ENCODE measurements at regions not wholly inside any gene's neighbourhood (a gene's known extent, or its start where the extent isn't known, plus 50 kb on each side); places are given as distances from the start of the nearest gene placed in this dataset.

DNA sequence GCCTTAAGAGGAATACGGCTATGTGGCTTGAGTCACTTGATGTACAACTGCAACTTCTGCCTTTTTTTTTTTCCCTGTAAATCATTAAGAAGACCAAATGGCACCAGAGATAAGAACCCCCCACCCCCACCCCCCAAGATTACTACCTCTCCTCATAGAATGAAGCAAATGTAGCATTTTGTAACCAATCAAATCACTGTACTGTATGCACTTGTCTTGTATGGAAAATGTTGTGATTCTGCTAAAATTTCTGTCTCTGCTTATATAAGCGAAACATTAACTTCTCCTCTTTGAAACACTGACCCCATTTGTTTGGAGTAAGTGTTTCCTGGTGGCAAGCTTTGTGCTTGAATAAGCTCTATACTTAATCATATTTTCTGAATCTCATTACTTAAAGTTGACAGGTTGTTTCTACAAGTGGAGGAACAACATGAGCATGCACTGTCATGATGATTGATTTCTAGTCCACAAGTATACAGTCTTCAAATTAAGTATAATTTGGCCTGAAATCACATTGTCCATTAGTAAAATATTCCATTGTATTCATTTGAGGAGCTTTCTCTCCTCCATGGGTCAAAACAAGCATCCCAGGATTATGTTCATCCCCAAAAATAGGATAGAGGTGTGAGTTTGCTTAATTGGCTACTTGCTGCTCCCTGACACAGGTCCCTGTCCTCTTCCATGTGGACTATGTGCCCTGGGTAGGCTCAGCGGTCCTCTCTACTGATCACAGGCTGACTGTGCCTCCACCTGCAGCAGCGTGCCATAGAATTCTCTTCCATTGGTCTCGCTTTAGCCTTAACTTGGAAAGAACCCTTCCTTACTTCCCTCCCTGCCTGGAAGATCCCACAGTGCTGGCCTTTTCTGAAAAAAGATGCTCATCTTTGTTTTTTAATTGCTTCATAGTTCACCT lies 104.0 kb upstream of the BMP2K start:
- Histone ChIP-seq H3K4me3 (no peak overlapping the region), H3K36me3 (no peaks in the 10 kb centered on the region), H3K4me1 (no peaks in the 10 kb centered on the region), H3K9me3 (no peaks in the 10 kb centered on the region), H3K27ac (no peak overlapping the region), H3K27me3 (no peaks in the 10 kb centered on the region)
- in situ Hi-C loops (cut with MboI; ENCODE audit: low sequenced_read_pairs in 4 of 4): no loop called here
- TF ChIP-seq POLR2A (IDR thresholded peaks at IDR 0.05) (no peak), CTCF (IDR thresholded peaks at IDR 0.05 in 4 of 5, conservative IDR thresholded peaks at IDR 0.05 in 1 of 5) (no peak)
- ATAC-seq (no peak), DNase-seq (no peak)
- intact Hi-C loops (cut with DNase I; ENCODE audit: low total_unique reads): no loop called here

DNA sequence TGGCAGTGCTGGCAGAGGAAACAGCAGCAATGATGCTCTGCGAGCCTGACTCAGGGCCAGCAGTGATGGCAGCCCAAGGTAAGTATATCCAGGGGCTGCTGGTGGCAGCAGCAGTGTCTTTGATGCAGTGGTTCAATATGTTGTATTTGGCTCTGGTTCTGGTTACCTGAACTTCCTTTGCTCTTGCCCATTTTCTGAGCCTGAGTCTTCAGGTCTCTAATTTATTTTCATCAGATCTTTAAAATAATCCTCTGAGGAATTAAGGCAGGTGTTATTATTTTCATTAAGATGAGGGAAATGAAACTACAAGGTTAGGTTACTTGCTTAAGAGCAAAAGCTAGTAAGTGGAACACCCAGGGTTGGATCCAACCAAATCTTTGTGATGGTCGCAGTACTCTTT lies 102.8 kb upstream of the BMP2K start:
- ATAC-seq: no peak
- no peaks in the 10 kb centered on the region for H3K9me3 ChIP-seq
- H3K27me3 ChIP-seq: no peaks in the 10 kb centered on the region
- H3K27ac ChIP-seq: no peak overlapping the region
- no peak for TF ChIP-seq CTCF (IDR thresholded peaks at IDR 0.05 in 4 of 5, conservative IDR thresholded peaks at IDR 0.05 in 1 of 5)
- no peak for TF ChIP-seq POLR2A (IDR thresholded peaks at IDR 0.05)
- H3K36me3 ChIP-seq: no peaks in the 10 kb centered on the region
- in situ Hi-C loops (cut with MboI; ENCODE audit: low sequenced_read_pairs in 4 of 4) (no loop called here), intact Hi-C loops (cut with DNase I; ENCODE audit: low total_unique reads) (no loop called here)
- H3K4me3 ChIP-seq: no peak overlapping the region
- DNase-seq: no peak
- H3K4me1 ChIP-seq: no peaks in the 10 kb centered on the region

DNA sequence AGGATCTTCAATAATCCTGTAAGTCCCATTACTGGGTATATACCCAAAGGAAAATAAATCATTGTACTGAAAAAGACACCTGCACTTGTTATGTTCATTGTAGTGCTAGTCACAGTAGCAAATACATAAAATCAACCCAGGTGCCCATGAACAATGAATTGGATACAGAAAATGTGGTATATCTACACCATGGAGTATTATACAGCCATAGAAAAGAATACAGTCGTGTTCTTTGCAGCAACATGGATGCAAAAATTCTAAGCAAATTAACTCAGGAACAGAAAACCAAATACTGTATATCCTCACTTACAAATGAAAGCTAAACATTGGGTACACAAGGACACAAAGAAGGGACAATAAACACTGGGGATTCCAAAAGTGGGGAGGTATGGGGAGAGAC lies 100.8 kb upstream of the BMP2K start:
- in situ Hi-C loops (cut with MboI; ENCODE audit: low sequenced_read_pairs in 4 of 4): no loop called here

GRCh38 chr4:78682070-78682469 lies 94.1 kb upstream of the BMP2K start:
- TF ChIP-seq CTCF (IDR thresholded peaks at IDR 0.05 in 4 of 5, conservative IDR thresholded peaks at IDR 0.05 in 1 of 5): no peak
- no peak for ATAC-seq

More for the DNA sequence above, 100.8 kb upstream of the BMP2K start:
- no peaks in the 10 kb centered on the region for H3K4me1 ChIP-seq
- H3K27me3 ChIP-seq: no peaks in the 10 kb centered on the region
- intact Hi-C loops (cut with DNase I; ENCODE audit: low total_unique reads): no loop called here
- H3K9me3 ChIP-seq: no peaks in the 10 kb centered on the region
- no peak overlapping the region for H3K27ac ChIP-seq
- H3K36me3 ChIP-seq: no peaks in the 10 kb centered on the region
- TF ChIP-seq POLR2A (IDR thresholded peaks at IDR 0.05) (no peak), CTCF (IDR thresholded peaks at IDR 0.05 in 4 of 5, conservative IDR thresholded peaks at IDR 0.05 in 1 of 5) (no peak)
- DNase-seq (no peak), ATAC-seq (no peak)
- H3K4me3 ChIP-seq: no peak overlapping the region

More at GRCh38 chr4:78682070-78682469, 94.1 kb upstream of the BMP2K start:
- in situ Hi-C loops (cut with MboI; ENCODE audit: low sequenced_read_pairs in 4 of 4): no loop called here
- intact Hi-C loops (cut with DNase I; ENCODE audit: low total_unique reads): no loop called here
- Histone ChIP-seq H3K36me3 (no peaks in the 10 kb centered on the region), H3K4me1 (no peaks in the 10 kb centered on the region), H3K4me3 (no peak overlapping the region), H3K27me3 (no peaks in the 10 kb centered on the region), H3K27ac (no peak overlapping the region), H3K9me3 (no peaks in the 10 kb centered on the region)
- DNase-seq: no peak
